BE2C (cell line): ENCODE measurements at regions not wholly inside any gene's neighbourhood (a gene's known extent, or its start where the extent isn't known, plus 50 kb on each side); places are given as distances from the start of the nearest gene placed in this dataset.

Source experiments
- DNase-seq: peaks from one replicate; pipeline ENCODE4 v3.0.0-alpha.2; 2020
- H3K27me3 ChIP-seq: fragments of 250-450 bp; sonication (Bioruptor Pico); 2 replicates; pipeline ENCODE4 v1.5.1; 2020; ENCODE audit warnings: mild to moderate bottlenecking
- H3K36me3 ChIP-seq: fragments of 250-450 bp; sonication (Bioruptor Pico); 2 replicates; pipeline ENCODE4 v1.5.1; 2020; ENCODE audit warnings: mild to moderate bottlenecking
- H3K4me1 ChIP-seq: fragments of 250-450 bp; sonication (Bioruptor Pico); 2 replicates; pipeline ENCODE4 v1.5.1; 2020
- H3K4me3 ChIP-seq: 2 replicates; pipeline ENCODE4 v1.5.1; 2011; ENCODE audit warnings: low read depth, low read length
- H3K9me3 ChIP-seq: fragments of 250-450 bp; sonication (Bioruptor Pico); 2 replicates; pipeline ENCODE4 v1.5.1; 2020
- CTCF ChIP-seq: IDR thresholded peaks from 2 replicates; pipeline ENCODE4 v1.5.1; 2012; ENCODE audit warnings: mild to moderate bottlenecking, low read depth, low read length

DNA sequence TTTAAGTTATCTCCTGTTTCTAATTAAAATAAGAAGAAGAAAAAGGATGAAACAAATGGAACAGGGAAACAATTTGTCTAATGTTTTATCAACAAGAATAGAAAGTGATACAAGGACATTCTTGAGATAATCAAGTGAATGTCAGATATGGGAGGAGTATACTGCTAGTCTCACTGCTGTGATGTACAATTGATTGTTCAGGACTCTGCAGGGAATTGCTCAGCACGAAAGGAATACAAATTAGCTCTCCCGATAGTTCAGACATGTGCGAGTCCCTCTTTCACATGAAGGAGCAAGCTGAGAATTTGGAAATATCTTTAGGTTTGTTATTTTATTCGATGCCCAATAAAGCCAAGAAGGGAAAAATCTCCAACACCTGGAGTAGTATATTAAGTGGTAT lies 57.3 kb upstream of the FSTL5 start:
- no peak for DNase-seq
- Histone ChIP-seq H3K4me1 (no peaks in the 10 kb centered on the region), H3K9me3 (no peaks in the 10 kb centered on the region), H3K27me3 (no peaks in the 10 kb centered on the region), H3K36me3 (no peaks in the 10 kb centered on the region), H3K4me3 (no peak overlapping the region)
- no peak for TF ChIP-seq CTCF
